ENCODE measurements at regions not wholly inside any gene's neighbourhood (a gene's known extent, or its start where the extent isn't known, plus 50 kb on each side); places are given as distances from the start of the nearest gene placed in this dataset.
"Not testable (repeated sequence)": the region's sequence is repeated elsewhere in the genome, so short reads cannot be mapped to it uniquely, and the experiment has no call there.

DNA sequence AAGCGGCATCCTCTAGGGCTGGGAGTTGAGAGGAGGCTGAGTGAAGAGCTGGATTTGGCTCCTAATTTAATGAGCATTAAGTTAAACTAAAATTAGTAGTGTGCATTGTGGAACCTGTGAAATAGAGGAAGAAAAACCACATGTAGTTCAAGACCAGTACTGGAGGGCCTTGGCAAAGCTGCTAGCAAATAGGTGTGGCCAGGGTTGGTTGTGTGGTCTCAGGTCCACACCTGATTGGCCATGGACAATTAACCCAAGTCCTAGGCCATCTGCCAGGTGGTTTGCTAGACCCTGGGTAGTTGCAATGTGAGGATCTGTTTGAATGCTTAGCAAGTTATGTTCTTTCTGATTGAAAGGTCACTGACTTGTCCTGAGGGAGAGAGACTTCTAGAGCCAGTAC is 275.5 kb downstream of the PDCD6IP start:
- Histone ChIP-seq H3K36me3 (no peaks in the 10 kb centered on the region), H3K4me3 (no peak overlapping the region), H3K27ac (no peak overlapping the region), H3K9me3 (no peaks in the 10 kb centered on the region), H3K4me1 (no peaks in the 10 kb centered on the region), H3K27me3 (no peaks in the 10 kb centered on the region)
- TF ChIP-seq POLR2A (IDR thresholded peaks at IDR 0.05), result no peak
- TF ChIP-seq, protein P1, sequence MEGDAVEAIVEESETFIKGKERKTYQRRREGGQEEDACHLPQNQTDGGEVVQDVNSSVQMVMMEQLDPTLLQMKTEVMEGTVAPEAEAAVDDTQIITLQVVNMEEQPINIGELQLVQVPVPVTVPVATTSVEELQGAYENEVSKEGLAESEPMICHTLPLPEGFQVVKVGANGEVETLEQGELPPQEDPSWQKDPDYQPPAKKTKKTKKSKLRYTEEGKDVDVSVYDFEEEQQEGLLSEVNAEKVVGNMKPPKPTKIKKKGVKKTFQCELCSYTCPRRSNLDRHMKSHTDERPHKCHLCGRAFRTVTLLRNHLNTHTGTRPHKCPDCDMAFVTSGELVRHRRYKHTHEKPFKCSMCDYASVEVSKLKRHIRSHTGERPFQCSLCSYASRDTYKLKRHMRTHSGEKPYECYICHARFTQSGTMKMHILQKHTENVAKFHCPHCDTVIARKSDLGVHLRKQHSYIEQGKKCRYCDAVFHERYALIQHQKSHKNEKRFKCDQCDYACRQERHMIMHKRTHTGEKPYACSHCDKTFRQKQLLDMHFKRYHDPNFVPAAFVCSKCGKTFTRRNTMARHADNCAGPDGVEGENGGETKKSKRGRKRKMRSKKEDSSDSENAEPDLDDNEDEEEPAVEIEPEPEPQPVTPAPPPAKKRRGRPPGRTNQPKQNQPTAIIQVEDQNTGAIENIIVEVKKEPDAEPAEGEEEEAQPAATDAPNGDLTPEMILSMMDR (IDR thresholded peaks at IDR 0.05), result no peak
- no peak for DNase-seq

DNA sequence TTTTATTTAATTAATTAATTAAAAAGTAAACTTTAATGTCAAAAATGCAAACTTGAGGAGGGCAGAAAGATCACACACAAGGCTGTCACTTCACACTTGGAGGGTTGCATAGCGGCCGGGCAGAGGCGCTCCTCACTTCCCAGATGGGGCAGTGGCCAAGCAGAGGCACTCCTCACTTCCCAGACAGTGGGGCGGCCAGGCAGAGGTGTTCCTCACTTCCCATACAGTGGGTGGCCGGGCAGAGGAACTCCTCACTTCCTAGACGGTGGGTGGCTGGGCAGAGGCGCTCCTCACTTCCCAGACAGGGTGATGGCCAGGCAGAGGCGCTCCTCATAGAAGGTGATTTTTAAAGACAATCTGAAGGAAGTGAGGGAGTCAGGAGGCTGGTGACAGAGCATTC is 277.5 kb downstream of the PDCD6IP start:
- DNase-seq, result no peak
- no peak overlapping the region for H3K4me3 ChIP-seq
- H3K36me3 ChIP-seq, result no peaks in the 10 kb centered on the region
- no peak overlapping the region for H3K27ac ChIP-seq
- no peak for TF ChIP-seq POLR2A (IDR thresholded peaks at IDR 0.05)
- TF ChIP-seq, protein P1 (IDR thresholded peaks at IDR 0.05), result no peak
- no peaks in the 10 kb centered on the region for H3K27me3 ChIP-seq
- no peaks in the 10 kb centered on the region for H3K4me1 ChIP-seq
- no peaks in the 10 kb centered on the region for H3K9me3 ChIP-seq

DNA sequence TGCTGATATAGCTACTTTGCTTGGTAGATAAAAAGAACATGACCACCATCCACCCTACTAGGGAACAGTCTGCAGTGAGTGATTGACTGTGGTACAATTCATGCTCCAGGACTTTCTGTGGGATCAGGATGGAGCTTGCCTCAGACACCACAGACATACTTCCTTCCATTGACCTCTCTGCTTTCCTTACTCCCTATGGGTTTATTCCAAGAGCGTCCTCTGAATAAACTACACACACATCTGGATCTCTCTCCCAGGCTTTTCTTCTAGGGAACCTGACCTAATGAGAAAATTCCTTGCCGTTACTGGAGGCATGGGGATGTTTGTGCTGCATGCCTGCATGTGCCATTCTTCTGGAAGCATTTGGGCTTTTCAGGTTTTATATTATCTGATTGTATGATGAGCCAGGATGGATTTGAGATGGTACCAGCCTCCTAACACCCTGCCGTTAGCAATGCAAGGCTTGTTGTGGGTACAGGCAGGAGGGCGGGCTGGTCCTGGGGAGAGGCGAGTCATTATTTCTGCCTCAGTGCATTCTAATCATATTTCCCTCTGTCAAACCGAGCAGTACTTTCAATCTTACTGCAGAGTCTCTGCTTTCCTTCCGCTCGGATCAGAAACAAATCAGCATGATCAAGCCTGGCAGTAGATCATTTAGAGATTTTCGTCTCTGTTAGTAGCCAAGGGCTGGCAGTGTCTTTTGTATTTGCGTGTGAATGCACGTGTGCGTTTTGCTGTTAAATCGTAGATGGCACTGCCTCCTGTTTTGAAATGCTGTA is 279.2 kb downstream of the PDCD6IP start:
- no peak overlapping the region for H3K27ac ChIP-seq
- no peaks in the 10 kb centered on the region for H3K36me3 ChIP-seq
- no peaks in the 10 kb centered on the region for H3K27me3 ChIP-seq
- H3K9me3 ChIP-seq, result no peaks in the 10 kb centered on the region
- H3K4me1 ChIP-seq, result no peaks in the 10 kb centered on the region
- H3K4me3 ChIP-seq, result no peak overlapping the region
- DNase-seq, result no peak
- no peak for TF ChIP-seq POLR2A (IDR thresholded peaks at IDR 0.05)
- TF ChIP-seq, protein P1 (IDR thresholded peaks at IDR 0.05), result no peak

DNA sequence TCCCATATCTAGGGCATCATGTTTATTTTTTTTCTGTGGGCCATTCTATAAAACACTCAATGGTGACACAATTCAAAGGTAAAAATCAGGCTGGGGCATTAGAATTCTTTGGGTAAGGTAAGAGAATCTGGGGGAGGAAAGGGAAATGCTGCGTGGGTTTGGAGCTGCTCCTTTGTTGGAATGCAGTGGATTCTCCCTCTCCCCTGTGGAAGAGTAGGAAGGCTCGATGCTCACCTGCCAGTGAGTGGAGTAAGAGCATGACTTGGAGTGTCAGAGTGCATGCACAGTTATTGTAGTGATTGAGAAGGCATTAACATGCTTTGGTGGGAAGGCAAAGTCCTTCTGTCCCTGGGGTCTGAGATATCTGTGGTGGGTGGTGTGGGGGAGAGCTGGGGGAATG is 280.0 kb downstream of the PDCD6IP start:
- no peaks in the 10 kb centered on the region for H3K27me3 ChIP-seq

DNA sequence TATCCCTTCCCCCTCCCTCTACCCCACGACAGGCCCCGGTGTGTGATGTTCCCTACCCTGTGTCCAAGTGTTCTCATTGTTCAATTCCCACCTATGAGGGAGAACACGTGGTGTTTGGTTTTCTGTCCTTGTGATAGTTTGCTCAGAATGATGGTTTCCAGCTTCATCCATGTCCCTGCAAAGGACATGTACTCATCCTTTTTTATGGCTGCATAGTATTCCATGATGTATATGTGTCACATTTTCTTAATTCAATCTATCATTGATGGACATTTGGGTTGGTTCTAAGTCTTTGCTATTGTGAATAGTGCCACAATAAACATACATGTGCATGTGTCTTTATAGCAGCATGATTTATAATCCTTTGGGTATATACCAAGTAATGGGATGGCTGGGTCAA is 281.4 kb downstream of the PDCD6IP start:
- H3K4me1 ChIP-seq, H3K27me3 ChIP-seq, DNase-seq, H3K36me3 ChIP-seq, H3K9me3 ChIP-seq, H3K27ac ChIP-seq, H3K4me3 ChIP-seq: not testable (repeated sequence)

More for the DNA sequence above, 280.0 kb downstream of the PDCD6IP start:
- H3K27ac ChIP-seq, result no peak overlapping the region
- H3K9me3 ChIP-seq, result no peaks in the 10 kb centered on the region
- no peaks in the 10 kb centered on the region for H3K4me1 ChIP-seq
- H3K36me3 ChIP-seq, result no peaks in the 10 kb centered on the region
- DNase-seq, result no peak
- H3K4me3 ChIP-seq, result no peak overlapping the region
- TF ChIP-seq, protein P1 (IDR thresholded peaks at IDR 0.05), result no peak
- no peak for TF ChIP-seq POLR2A (IDR thresholded peaks at IDR 0.05)

DNA sequence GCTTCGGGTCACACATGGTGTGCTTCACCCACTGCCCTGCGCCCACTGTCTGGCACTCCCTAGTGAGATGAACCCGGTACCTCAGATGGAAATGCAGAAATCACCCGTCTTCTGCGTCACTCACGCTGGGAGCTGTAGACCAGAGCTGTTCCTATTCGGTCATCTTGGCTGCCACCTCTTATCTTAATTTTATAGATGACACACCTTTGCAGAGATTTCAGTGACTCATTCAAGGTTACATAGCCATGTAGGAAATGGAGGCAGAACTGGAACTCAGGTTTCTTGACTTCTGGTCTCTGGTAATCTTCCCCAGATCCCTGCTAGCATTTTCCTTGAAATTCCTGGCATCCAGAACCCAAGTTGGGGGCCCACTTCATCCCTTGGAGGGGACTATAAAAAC is 291.9 kb downstream of the PDCD6IP start:
- not testable (repeated sequence) for H3K4me3 ChIP-seq, H3K9me3 ChIP-seq, H3K27me3 ChIP-seq, H3K27ac ChIP-seq, DNase-seq, H3K4me1 ChIP-seq, H3K36me3 ChIP-seq

DNA sequence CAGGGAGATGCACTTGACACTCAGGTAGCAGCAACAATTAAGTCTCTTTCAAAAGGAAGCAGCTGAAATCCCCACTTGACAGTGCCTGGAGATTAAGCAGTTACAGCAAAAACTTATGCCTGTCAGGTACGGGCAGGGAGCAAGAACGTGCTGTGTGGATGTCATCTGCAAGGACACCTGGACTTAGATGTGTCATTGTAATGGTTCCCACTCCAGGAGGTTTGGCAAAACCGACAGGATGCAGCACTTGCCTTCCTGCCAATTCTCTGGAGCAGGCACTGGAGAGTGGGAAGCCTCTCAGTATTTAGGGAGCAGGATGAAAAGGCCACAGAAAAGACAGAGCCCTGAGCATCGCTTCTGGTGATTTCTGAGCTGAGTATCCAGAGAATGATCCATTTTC is 292.4 kb downstream of the PDCD6IP start:
- no peaks in the 10 kb centered on the region for H3K27me3 ChIP-seq
- H3K27ac ChIP-seq, result no peak overlapping the region
- no peaks in the 10 kb centered on the region for H3K4me1 ChIP-seq
- TF ChIP-seq POLR2A (IDR thresholded peaks at IDR 0.05), result no peak
- TF ChIP-seq, protein P1 (IDR thresholded peaks at IDR 0.05), result no peak
- no peaks in the 10 kb centered on the region for H3K36me3 ChIP-seq
- DNase-seq, result no peak
- H3K4me3 ChIP-seq, result no peak overlapping the region
- no peaks in the 10 kb centered on the region for H3K9me3 ChIP-seq

DNA sequence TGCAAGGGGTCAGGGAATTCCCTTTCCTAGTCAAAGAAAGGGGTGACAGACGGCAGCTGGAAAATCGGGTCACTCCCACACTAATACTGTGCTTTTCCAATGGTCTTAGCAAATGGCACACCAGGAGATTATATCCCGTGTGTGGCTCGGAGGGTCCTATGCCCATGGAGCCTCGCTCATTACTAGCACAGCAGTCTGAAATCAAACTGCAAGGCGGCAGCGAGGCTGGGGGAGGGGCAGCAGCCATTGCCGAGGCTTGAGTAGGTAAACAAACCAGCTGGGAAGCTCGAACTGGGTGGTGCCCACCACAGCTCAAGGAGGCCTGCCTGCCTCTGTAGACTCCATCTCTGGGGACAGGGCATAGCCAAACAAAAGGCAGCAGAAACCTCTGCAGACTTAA is 295.9 kb downstream of the PDCD6IP start:
- not testable (repeated sequence) for H3K9me3 ChIP-seq, H3K4me3 ChIP-seq, H3K36me3 ChIP-seq, H3K27me3 ChIP-seq, H3K4me1 ChIP-seq, DNase-seq, H3K27ac ChIP-seq

All from Peyer's patch (tissue), 4 donors.